PC-9 (cell line): ENCODE measurements at regions not wholly inside any gene's neighbourhood (a gene's known extent, or its start where the extent isn't known, plus 50 kb on each side); places are given as distances from the start of the nearest gene placed in this dataset.

Source experiments
- EZH2 ChIP-seq: fragments of 200-600 bp; sonication (generic); IDR thresholded peaks from 2 replicates; pipeline ENCODE4 v1.8.0; 2017; ENCODE audit warnings: antibody characterized with exemption, low read depth
- TF ChIP-seq, protein P1 (sequence below): fragments of 200-600 bp; sonication (generic); conservative IDR thresholded peaks from 2 replicates; pipeline ENCODE4 v1.6.1; 2017; ENCODE audit warnings: mixed run types, antibody characterized with exemption, mild to moderate bottlenecking, moderate library complexity

DNA sequence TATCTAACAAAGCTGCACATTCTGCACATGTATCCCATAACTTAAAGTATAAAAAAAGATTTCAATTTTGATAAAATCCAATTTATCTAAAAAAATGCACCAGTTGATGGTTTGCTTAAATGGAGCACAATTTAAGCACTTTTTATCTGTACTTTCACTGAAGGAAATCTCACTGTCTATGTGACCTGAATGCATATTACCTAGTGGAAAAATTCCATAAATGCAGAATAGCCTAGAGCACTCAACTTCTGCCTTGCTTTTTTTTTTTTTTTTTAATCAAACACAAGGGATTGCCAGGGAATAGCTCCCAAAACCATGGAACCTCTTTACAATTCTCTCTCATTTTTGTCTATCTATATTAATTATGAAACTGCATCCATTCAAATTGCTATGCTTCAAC, 80.4 kb downstream of the RFPL4B start:
- TF ChIP-seq, protein P1, sequence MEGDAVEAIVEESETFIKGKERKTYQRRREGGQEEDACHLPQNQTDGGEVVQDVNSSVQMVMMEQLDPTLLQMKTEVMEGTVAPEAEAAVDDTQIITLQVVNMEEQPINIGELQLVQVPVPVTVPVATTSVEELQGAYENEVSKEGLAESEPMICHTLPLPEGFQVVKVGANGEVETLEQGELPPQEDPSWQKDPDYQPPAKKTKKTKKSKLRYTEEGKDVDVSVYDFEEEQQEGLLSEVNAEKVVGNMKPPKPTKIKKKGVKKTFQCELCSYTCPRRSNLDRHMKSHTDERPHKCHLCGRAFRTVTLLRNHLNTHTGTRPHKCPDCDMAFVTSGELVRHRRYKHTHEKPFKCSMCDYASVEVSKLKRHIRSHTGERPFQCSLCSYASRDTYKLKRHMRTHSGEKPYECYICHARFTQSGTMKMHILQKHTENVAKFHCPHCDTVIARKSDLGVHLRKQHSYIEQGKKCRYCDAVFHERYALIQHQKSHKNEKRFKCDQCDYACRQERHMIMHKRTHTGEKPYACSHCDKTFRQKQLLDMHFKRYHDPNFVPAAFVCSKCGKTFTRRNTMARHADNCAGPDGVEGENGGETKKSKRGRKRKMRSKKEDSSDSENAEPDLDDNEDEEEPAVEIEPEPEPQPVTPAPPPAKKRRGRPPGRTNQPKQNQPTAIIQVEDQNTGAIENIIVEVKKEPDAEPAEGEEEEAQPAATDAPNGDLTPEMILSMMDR: no peak
- no peak for TF ChIP-seq EZH2
